OCI-LY7 (cell line): ENCODE measurements at regions not wholly inside any gene's neighbourhood (a gene's known extent, or its start where the extent isn't known, plus 50 kb on each side); places are given as distances from the start of the nearest gene placed in this dataset.

ENCODE experiments used
- BruUV-seq: library from RNA; stranded (reverse); fragments of 400-500 nt; replicated peaks from 2 replicates; lab custom pipeline; 2021; lab: Mats Ljungman, UMichigan
- CTCF ChIA-PET: fragments of 300-600 bp; sonication (Branson Sonifier 250); formaldehyde crosslinking; loops from one replicate; lab custom pipeline; 2022; ENCODE audit warnings: antibody characterized with exemption; ENCODE audit not compliant: unreplicated experiment; lab: Charles Lee
- POLR2A ChIA-PET: fragments of 300-600 bp; sonication (Branson Sonifier 250); formaldehyde crosslinking; loops from one replicate; lab custom pipeline; 2022; ENCODE audit warnings: antibody characterized with exemption; lab: Charles Lee
- DNase-seq: peaks from one replicate; pipeline ENCODE4 v3.0.0-alpha.2; 2015; ENCODE audit warnings: low spot score
- H2AFZ ChIP-seq: fragments of 200-600 bp; sonication (generic), shearing (Covaris generic); 2 replicates; pipeline ENCODE4 v1.6.1; 2014; ENCODE audit warnings: mild to moderate bottlenecking, antibody characterized with exemption, low read length, moderate library complexity
- H3K27ac ChIP-seq: fragments of 200-600 bp; sonication (generic); 2 replicates; pipeline ENCODE4 v1.5.1; 2014; ENCODE audit warnings: mixed run types, low read depth, mild to moderate bottlenecking, moderate library complexity, low read length, inconsistent platforms; ENCODE audit not compliant: poor library complexity, severe bottlenecking
- H3K36me3 ChIP-seq: fragments of 200-600 bp; sonication (generic); 2 replicates; pipeline ENCODE4 v1.6.1; 2014; ENCODE audit warnings: mild to moderate bottlenecking, antibody characterized with exemption, low read length, moderate library complexity, mixed read lengths; ENCODE audit not compliant: insufficient read depth
- H3K4me1 ChIP-seq: fragments of 200-600 bp; sonication (generic); 2 replicates; pipeline ENCODE4 v1.5.1; 2014; ENCODE audit warnings: mild to moderate bottlenecking, low read length; ENCODE audit not compliant: insufficient read depth, poor library complexity, severe bottlenecking
- H3K4me2 ChIP-seq: fragments of 200-600 bp; sonication (generic); 2 replicates; pipeline ENCODE4 v1.6.1; 2014; ENCODE audit warnings: mild to moderate bottlenecking, low read length
- H3K4me3 ChIP-seq: fragments of 200-600 bp; sonication (generic); 2 replicates; pipeline ENCODE4 v1.5.1; 2014; ENCODE audit warnings: mild to moderate bottlenecking, low read depth, low read length; ENCODE audit not compliant: poor library complexity, severe bottlenecking
- H3K79me2 ChIP-seq: fragments of 200-600 bp; sonication (generic); 2 replicates; pipeline ENCODE4 v1.6.1; 2016; ENCODE audit warnings: low read depth, mild to moderate bottlenecking, low read length, moderate library complexity, mixed read lengths; ENCODE audit not compliant: insufficient read depth
- H3K9me2 ChIP-seq: fragments of 200-600 bp; sonication (generic); 2 replicates; pipeline ENCODE4 v1.6.1; 2016; ENCODE audit warnings: mild to moderate bottlenecking, low read length, mixed read lengths; ENCODE audit not compliant: insufficient read depth
- H3K9me3 ChIP-seq: fragments of 200-600 bp; sonication (generic); 2 replicates; pipeline ENCODE4 v1.6.1; 2014; ENCODE audit warnings: mild to moderate bottlenecking, mixed run types, low read length, mixed read lengths
- H4K20me1 ChIP-seq: fragments of 200-600 bp; sonication (generic); 2 replicates; pipeline ENCODE4 v1.6.1; 2014; ENCODE audit warnings: mild to moderate bottlenecking, antibody characterized with exemption, low read length, moderate library complexity, mixed read lengths; ENCODE audit not compliant: insufficient read depth
- CTCF ChIP-seq: fragments of 200-600 bp; sonication (generic); conservative IDR thresholded peaks from 2 replicates; pipeline ENCODE4 v1.5.1; 2014; ENCODE audit warnings: mild to moderate bottlenecking, antibody characterized with exemption, low read length, moderate library complexity, mixed read lengths
- EZH2phosphoT487 ChIP-seq: fragments of 200-600 bp; sonication (generic); IDR thresholded peaks from 2 replicates; pipeline ENCODE4 v1.6.1; 2018; ENCODE audit warnings: low read depth, borderline replicate concordance, mild to moderate bottlenecking, mixed run types, antibody characterized with exemption, low read length, moderate library complexity, mixed read lengths
- intact Hi-C: fragments of 100-400 bp; cut with micrococcal nuclease; formaldehyde crosslinking; loops from one replicate; pipeline ENCODE4 v1.10.0; 2022; ENCODE audit not compliant: unreplicated experiment

- TF ChIP-seq EZH2phosphoT487, result no peak
- TF ChIP-seq CTCF, result no peak
- Histone ChIP-seq H3K36me3 (no peaks in the 10 kb centered on the region), H2AFZ (no peak overlapping the region), H3K4me1 (no peaks in the 10 kb centered on the region), H3K9me3 (peaks cover 21% of the 10 kb centered on the region), H3K4me3 (no peak overlapping the region), H3K4me2 (no peak overlapping the region), H3K9me2 (no peaks in the 10 kb centered on the region), H4K20me1 (no peaks in the 10 kb centered on the region), H3K79me2 (no peaks in the 10 kb centered on the region), H3K27ac (no peak overlapping the region)
- intact Hi-C loops, result no loop called here
- no peak for DNase-seq
- POLR2A ChIA-PET, result no interaction called here
- CTCF ChIA-PET, result no interaction called here
- no TSS peak for BruUV-seq
Measured at GRCh38 chr18:22658318-22658717, 240.6 kb upstream of the CTAGE1 start.

- Histone ChIP-seq H3K4me1 (no peaks in the 10 kb centered on the region), H3K9me3 (peaks cover 6% of the 10 kb centered on the region), H2AFZ (no peak overlapping the region), H3K4me3 (no peak overlapping the region), H4K20me1 (no peaks in the 10 kb centered on the region), H3K36me3 (no peaks in the 10 kb centered on the region), H3K9me2 (no peaks in the 10 kb centered on the region), H3K4me2 (no peak overlapping the region), H3K79me2 (no peaks in the 10 kb centered on the region), H3K27ac (no peak overlapping the region)
- no peak for TF ChIP-seq EZH2phosphoT487
- no peak for TF ChIP-seq CTCF
- CTCF ChIA-PET, result no interaction called here
- DNase-seq, result no peak
- POLR2A ChIA-PET, result no interaction called here
- intact Hi-C loops, result no loop called here
- BruUV-seq, result no TSS peak
Measured at GRCh38 chr18:22663378-22663777, 245.7 kb upstream of the CTAGE1 start.

GRCh38 chr18:22666411-22666940 lies 248.8 kb upstream of the CTAGE1 start:
- H3K4me3 ChIP-seq, result no peak overlapping the region
- DNase-seq, result no peak
- no TSS peak for BruUV-seq

More at GRCh38 chr18:22666411-22666940, 248.8 kb upstream of the CTAGE1 start:
- TF ChIP-seq EZH2phosphoT487, result no peak
- TF ChIP-seq CTCF, result no peak
- H4K20me1 ChIP-seq, result no peaks in the 10 kb centered on the region
- no peak overlapping the region for H2AFZ ChIP-seq
- no peak overlapping the region for H3K4me2 ChIP-seq
- no peaks in the 10 kb centered on the region for H3K36me3 ChIP-seq
- ChIA-PET POLR2A (interaction anchor here (0.6 kb wide), 1 partner anchor 137 kb away, joined by 4 read pairs; no protein-coding TSS in a partner anchor), CTCF (no interaction called here)
- H3K79me2 ChIP-seq, result no peaks in the 10 kb centered on the region
- intact Hi-C loops, result no loop called here
- no peak overlapping the region for H3K27ac ChIP-seq
- no peaks in the 10 kb centered on the region for H3K9me3 ChIP-seq
- H3K9me2 ChIP-seq, result no peaks in the 10 kb centered on the region
- no peaks in the 10 kb centered on the region for H3K4me1 ChIP-seq
